ENCODE measurements at regions not wholly inside any gene's neighbourhood (a gene's known extent, or its start where the extent isn't known, plus 50 kb on each side); places are given as distances from the start of the nearest gene placed in this dataset.

- Histone ChIP-seq H3K27me3 (no peaks in the 10 kb centered on the region), H3K27ac (peak overlapping the region in 3 of 4 donors; percentile 71 to 87 (median 84)), H3K36me3 (no peaks in the 10 kb centered on the region), H3K9me3 (no peaks in the 10 kb centered on the region), H3K4me1 (peaks cover 0 to 17% (median 3%) of the 10 kb centered on the region in 4 donors), H3K4me3 (peak overlapping the region in 1 of 4 donors; percentile 20)
- DNase-seq = peak in 2 of 3 donors; percentile 76 to 91
- peak in 1 of 2 donors; percentile 53 for TF ChIP-seq POLR2A (IDR thresholded peaks at IDR 0.05)
- peak in 3 of 6 experiments; percentile 63 to 72 (median 69) for TF ChIP-seq CTCF (IDR thresholded peaks at IDR 0.05)
Measured at GRCh38 chr7:101702362-101702850, 73.3 kb upstream of the MYL10 start.

GRCh38 chr7:101705331-101705730, 76.2 kb upstream of the MYL10 start:
- Histone ChIP-seq H3K36me3 (no peaks in the 10 kb centered on the region), H3K4me1 (peaks cover 0 to 22% (median 3%) of the 10 kb centered on the region in 4 donors)

GRCh38 chr7:101707587-101707986, 78.5 kb upstream of the MYL10 start:
- TF ChIP-seq CTCF (IDR thresholded peaks at IDR 0.05) (peak in 1 of 6 experiments; percentile 9), POLR2A (IDR thresholded peaks at IDR 0.05) (peak in 1 of 2 donors; percentile 14)
- peak overlapping the region in 2 of 4 donors; percentile 52 to 67 for H3K27ac ChIP-seq

More at GRCh38 chr7:101705331-101705730, 76.2 kb upstream of the MYL10 start:
- no peaks in the 10 kb centered on the region for H3K9me3 ChIP-seq
- no peaks in the 10 kb centered on the region for H3K27me3 ChIP-seq
- DNase-seq = no peak
- no peak overlapping the region for H3K4me3 ChIP-seq
- TF ChIP-seq CTCF (IDR thresholded peaks at IDR 0.05) = no peak
- no peak for TF ChIP-seq POLR2A (IDR thresholded peaks at IDR 0.05)
- H3K27ac ChIP-seq = no peak overlapping the region

GRCh38 chr7:101708223-101708622, 79.1 kb upstream of the MYL10 start:
- peak overlapping the region in 1 of 4 donors; percentile 43 for H3K27ac ChIP-seq
- TF ChIP-seq POLR2A (IDR thresholded peaks at IDR 0.05) (no peak), CTCF (IDR thresholded peaks at IDR 0.05) (no peak)
- no peak for DNase-seq
- H3K9me3 ChIP-seq = no peaks in the 10 kb centered on the region
- H3K36me3 ChIP-seq = no peaks in the 10 kb centered on the region
- no peak overlapping the region for H3K4me3 ChIP-seq
- H3K4me1 ChIP-seq = peaks cover 0 to 14% (median 3%) of the 10 kb centered on the region in 4 donors
- H3K27me3 ChIP-seq = no peaks in the 10 kb centered on the region

More at GRCh38 chr7:101707587-101707986, 78.5 kb upstream of the MYL10 start:
- Histone ChIP-seq H3K9me3 (no peaks in the 10 kb centered on the region), H3K27me3 (no peaks in the 10 kb centered on the region), H3K4me1 (peaks cover 0 to 14% (median 3%) of the 10 kb centered on the region in 4 donors), H3K4me3 (no peak overlapping the region), H3K36me3 (no peaks in the 10 kb centered on the region)
- DNase-seq = peak in 2 of 3 donors; percentile 75

- Histone ChIP-seq H3K27me3 (no peaks in the 10 kb centered on the region), H3K27ac (no peak overlapping the region), H3K36me3 (no peaks in the 10 kb centered on the region), H3K9me3 (no peaks in the 10 kb centered on the region), H3K4me1 (peaks cover 0 to 7% (median 2%) of the 10 kb centered on the region in 4 donors), H3K4me3 (no peak overlapping the region)
- no peak for TF ChIP-seq POLR2A (IDR thresholded peaks at IDR 0.05)
- no peak for TF ChIP-seq CTCF (IDR thresholded peaks at IDR 0.05)
- no peak for DNase-seq
Measured at GRCh38 chr7:101712652-101713051, 83.6 kb upstream of the MYL10 start.
